ENCODE measurements at regions not wholly inside any gene's neighbourhood (a gene's known extent, or its start where the extent isn't known, plus 50 kb on each side); places are given as distances from the start of the nearest gene placed in this dataset.

GRCh38 chr6:91330896-91331295 lies 744.0 kb upstream of the MAP3K7 start:
- no peak overlapping the region for H3K27ac Mint-ChIP-seq
- H3K36me3 Mint-ChIP-seq: no peaks in the 10 kb centered on the region
- H3K4me3 Mint-ChIP-seq: no peak overlapping the region
- Histone ChIP-seq H3K36me3 (replicated peaks in 1 of 2; ENCODE audit: control insufficient read depth in 1 of 2, insufficient read depth in 2 of 2, low read length in 2 of 2) (no peaks in the 10 kb centered on the region), H3K27ac (ENCODE audit: low read depth in 1 of 2, low read length in 2 of 2) (no peak overlapping the region), H3K9ac (ENCODE audit: insufficient read depth, low read length, poor library complexity, severe bottlenecking) (no peak overlapping the region), H3K79me2 (ENCODE audit: insufficient read depth, low read length) (no peaks in the 10 kb centered on the region), H3K4me2 (replicated peaks; ENCODE audit: extremely low read depth, low read length, poor library complexity, severe bottlenecking) (no peak overlapping the region), H3K27me3 (ENCODE audit: control insufficient read depth in 2 of 2, insufficient read depth in 2 of 2, low read length in 2 of 2) (no peaks in the 10 kb centered on the region), H3K9me3 (replicated peaks in 1 of 2; ENCODE audit: control insufficient read depth in 1 of 2, insufficient read depth in 1 of 2, low read length in 2 of 2) (no peaks in the 10 kb centered on the region), H4K20me1 (ENCODE audit: insufficient read depth, low read length) (no peaks in the 10 kb centered on the region), H3K4me1 (ENCODE audit: control insufficient read depth in 1 of 2, insufficient read depth in 2 of 2, low read length in 2 of 2) (no peaks in the 10 kb centered on the region), H3K4me3 (replicated peaks in 1 of 3; ENCODE audit: low read depth in 2 of 3, low read length in 3 of 3) (no peak overlapping the region), H2AFZ (ENCODE audit: insufficient read depth, low read depth, low read length, poor library complexity, severe bottlenecking) (no peak overlapping the region)
- H3K27me3 Mint-ChIP-seq (ENCODE audit: low read depth in 3 of 3): peaks cover 0 to 1% (median 0%) of the 10 kb centered on the region in 3 donors
- intact Hi-C loops (cut with micrococcal nuclease): no loop called here
- no CpG with 5 or more reads among the region's 1 CpG for WGBS (ENCODE audit: insufficient coverage)
- no peaks in the 10 kb centered on the region for H3K9me3 Mint-ChIP-seq
- no peaks in the 10 kb centered on the region for H3K4me1 Mint-ChIP-seq
- no peak for DNase-seq
- TF ChIP-seq, protein P1, sequence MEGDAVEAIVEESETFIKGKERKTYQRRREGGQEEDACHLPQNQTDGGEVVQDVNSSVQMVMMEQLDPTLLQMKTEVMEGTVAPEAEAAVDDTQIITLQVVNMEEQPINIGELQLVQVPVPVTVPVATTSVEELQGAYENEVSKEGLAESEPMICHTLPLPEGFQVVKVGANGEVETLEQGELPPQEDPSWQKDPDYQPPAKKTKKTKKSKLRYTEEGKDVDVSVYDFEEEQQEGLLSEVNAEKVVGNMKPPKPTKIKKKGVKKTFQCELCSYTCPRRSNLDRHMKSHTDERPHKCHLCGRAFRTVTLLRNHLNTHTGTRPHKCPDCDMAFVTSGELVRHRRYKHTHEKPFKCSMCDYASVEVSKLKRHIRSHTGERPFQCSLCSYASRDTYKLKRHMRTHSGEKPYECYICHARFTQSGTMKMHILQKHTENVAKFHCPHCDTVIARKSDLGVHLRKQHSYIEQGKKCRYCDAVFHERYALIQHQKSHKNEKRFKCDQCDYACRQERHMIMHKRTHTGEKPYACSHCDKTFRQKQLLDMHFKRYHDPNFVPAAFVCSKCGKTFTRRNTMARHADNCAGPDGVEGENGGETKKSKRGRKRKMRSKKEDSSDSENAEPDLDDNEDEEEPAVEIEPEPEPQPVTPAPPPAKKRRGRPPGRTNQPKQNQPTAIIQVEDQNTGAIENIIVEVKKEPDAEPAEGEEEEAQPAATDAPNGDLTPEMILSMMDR (IDR thresholded peaks at IDR 0.05): no peak

- Mint-ChIP-seq H3K27ac (no peak overlapping the region), H3K9me3 (no peaks in the 10 kb centered on the region), H3K36me3 (no peaks in the 10 kb centered on the region), H3K27me3 (ENCODE audit: low read depth in 3 of 3) (no peaks in the 10 kb centered on the region), H3K4me3 (no peak overlapping the region), H3K4me1 (no peaks in the 10 kb centered on the region)
- no peaks in the 10 kb centered on the region for H3K36me3 ChIP-seq (replicated peaks in 1 of 2; ENCODE audit: control insufficient read depth in 1 of 2, insufficient read depth in 2 of 2, low read length in 2 of 2)
- no peak overlapping the region for H3K9ac ChIP-seq (ENCODE audit: insufficient read depth, low read length, poor library complexity, severe bottlenecking)
- no peaks in the 10 kb centered on the region for H3K79me2 ChIP-seq (ENCODE audit: insufficient read depth, low read length)
- no peaks in the 10 kb centered on the region for H3K4me1 ChIP-seq (ENCODE audit: control insufficient read depth in 1 of 2, insufficient read depth in 2 of 2, low read length in 2 of 2)
- no peaks in the 10 kb centered on the region for H3K27me3 ChIP-seq (ENCODE audit: control insufficient read depth in 2 of 2, insufficient read depth in 2 of 2, low read length in 2 of 2)
- DNase-seq: no peak
- 92% methylated on average over 2 of the region's 3 CpGs for WGBS (ENCODE audit: insufficient coverage)
- no peaks in the 10 kb centered on the region for H3K9me3 ChIP-seq (replicated peaks in 1 of 2; ENCODE audit: control insufficient read depth in 1 of 2, insufficient read depth in 1 of 2, low read length in 2 of 2)
- H3K4me2 ChIP-seq (replicated peaks; ENCODE audit: extremely low read depth, low read length, poor library complexity, severe bottlenecking): no peak overlapping the region
- no peaks in the 10 kb centered on the region for H4K20me1 ChIP-seq (ENCODE audit: insufficient read depth, low read length)
- H3K4me3 ChIP-seq (replicated peaks in 1 of 3; ENCODE audit: low read depth in 2 of 3, low read length in 3 of 3): no peak overlapping the region
- intact Hi-C loops (cut with micrococcal nuclease): no loop called here
- TF ChIP-seq, protein P1 (IDR thresholded peaks at IDR 0.05): no peak
- H3K27ac ChIP-seq (ENCODE audit: low read depth in 1 of 2, low read length in 2 of 2): no peak overlapping the region
- no peak overlapping the region for H2AFZ ChIP-seq (ENCODE audit: insufficient read depth, low read depth, low read length, poor library complexity, severe bottlenecking)
These were observed 741.4 kb upstream of the MAP3K7 start for GRCh38 chr6:91328241-91328640.
